Stomach smooth muscle (tissue), 2 donors: ENCODE measurements at regions not wholly inside any gene's neighbourhood (a gene's known extent, or its start where the extent isn't known, plus 50 kb on each side); places are given as distances from the start of the nearest gene placed in this dataset.

Experiments used
- H3K27ac ChIP-seq: one replicate; pipeline ENCODE4 v1.7.0; 2013; ENCODE audit warnings: mild to moderate bottlenecking, low read length, inconsistent platforms
- H3K27me3 ChIP-seq, 2 donors: one replicate each; pipeline ENCODE4 v1.7.0; 2013; ENCODE audit warnings: low read length in 2 of 2; ENCODE audit not compliant: insufficient read depth in 2 of 2, control insufficient read depth in 1 of 2
- H3K36me3 ChIP-seq, 2 donors: one replicate each; pipeline ENCODE4 v1.7.0; 2013; ENCODE audit warnings: low read length in 2 of 2; ENCODE audit not compliant: control insufficient read depth in 2 of 2, insufficient read depth in 2 of 2
- H3K4me1 ChIP-seq: one replicate; pipeline ENCODE4 v1.7.0; 2013; ENCODE audit warnings: low read length; ENCODE audit not compliant: control insufficient read depth, insufficient read depth
- H3K4me3 ChIP-seq, 2 donors: one replicate each; pipeline ENCODE4 v1.7.0; 2013; ENCODE audit warnings: low read length in 2 of 2
- H3K9ac ChIP-seq, 2 donors: one replicate each; pipeline ENCODE4 v1.7.0; 2013; ENCODE audit warnings: low read length in 2 of 2, mild to moderate bottlenecking in 1 of 2
- H3K9me3 ChIP-seq, 2 donors: one replicate each; pipeline ENCODE4 v1.7.0; 2013; ENCODE audit warnings: low read length in 2 of 2; ENCODE audit not compliant: control insufficient read depth in 2 of 2
- donor health status: healthy.
- donor health status: Pancreatic carcinoma.

DNA sequence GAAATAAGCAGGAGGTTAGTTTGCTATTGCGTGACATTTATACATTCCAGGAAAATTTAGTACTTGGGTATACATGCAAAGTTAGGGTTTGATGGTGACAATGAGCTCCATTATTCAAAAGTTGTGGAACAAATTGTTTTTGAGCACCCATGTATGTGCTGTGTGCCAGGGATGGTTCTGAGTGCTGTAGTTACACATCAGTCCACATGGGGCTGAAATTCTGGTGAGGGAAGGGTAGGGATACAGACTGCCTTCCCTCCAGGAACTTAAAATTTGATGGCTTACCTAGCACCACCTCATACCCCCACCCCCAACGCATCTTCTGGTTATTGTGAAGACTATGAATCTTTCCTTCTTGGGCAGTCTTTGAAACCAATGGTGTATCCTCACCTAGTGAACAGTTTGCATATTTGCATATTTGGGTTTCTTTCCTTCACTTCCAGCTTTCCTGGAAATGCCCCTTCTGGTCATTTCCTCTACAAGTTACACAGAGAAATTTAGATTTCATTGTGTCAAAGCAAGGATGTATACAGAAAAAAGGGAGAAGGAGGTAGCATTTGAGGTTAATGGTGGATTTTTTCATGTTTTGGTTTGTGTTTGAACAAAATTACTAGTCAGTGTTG is 222.0 kb upstream of the IL12A start:
- H3K27me3 ChIP-seq, result no peaks in the 10 kb centered on the region
- peak overlapping the region; percentile 86 to 90 for H3K4me3 ChIP-seq
- H3K36me3 ChIP-seq, result peaks cover 3 to 10% of the 10 kb centered on the region in 2 donors
- H3K4me1 ChIP-seq, result peaks cover 50% of the 10 kb centered on the region
- H3K9ac ChIP-seq, result peak overlapping the region; percentile 92 to 96
- no peaks in the 10 kb centered on the region for H3K9me3 ChIP-seq
- H3K27ac ChIP-seq, result peak overlapping the region; percentile 97

DNA sequence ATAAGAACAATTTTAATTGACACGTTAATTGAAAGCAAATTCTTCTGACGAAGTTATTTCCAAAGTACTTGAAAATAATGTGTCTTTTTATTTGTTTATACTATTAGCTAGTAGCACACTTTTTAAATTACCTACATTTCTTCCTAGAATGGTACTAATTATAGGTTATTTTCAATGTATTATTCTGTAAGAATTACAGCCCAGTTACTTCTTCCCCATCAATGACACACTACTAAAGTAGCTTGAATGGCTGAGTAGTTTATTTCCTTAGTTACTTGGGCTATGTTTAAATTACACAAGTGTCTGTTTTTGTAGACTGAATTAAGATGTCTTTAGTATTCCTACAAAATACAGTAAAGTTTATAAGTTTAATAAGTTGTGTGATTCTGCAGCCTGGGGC is 217.6 kb upstream of the IL12A start:
- H3K9ac ChIP-seq, result no peak overlapping the region
- no peak overlapping the region for H3K27ac ChIP-seq

DNA sequence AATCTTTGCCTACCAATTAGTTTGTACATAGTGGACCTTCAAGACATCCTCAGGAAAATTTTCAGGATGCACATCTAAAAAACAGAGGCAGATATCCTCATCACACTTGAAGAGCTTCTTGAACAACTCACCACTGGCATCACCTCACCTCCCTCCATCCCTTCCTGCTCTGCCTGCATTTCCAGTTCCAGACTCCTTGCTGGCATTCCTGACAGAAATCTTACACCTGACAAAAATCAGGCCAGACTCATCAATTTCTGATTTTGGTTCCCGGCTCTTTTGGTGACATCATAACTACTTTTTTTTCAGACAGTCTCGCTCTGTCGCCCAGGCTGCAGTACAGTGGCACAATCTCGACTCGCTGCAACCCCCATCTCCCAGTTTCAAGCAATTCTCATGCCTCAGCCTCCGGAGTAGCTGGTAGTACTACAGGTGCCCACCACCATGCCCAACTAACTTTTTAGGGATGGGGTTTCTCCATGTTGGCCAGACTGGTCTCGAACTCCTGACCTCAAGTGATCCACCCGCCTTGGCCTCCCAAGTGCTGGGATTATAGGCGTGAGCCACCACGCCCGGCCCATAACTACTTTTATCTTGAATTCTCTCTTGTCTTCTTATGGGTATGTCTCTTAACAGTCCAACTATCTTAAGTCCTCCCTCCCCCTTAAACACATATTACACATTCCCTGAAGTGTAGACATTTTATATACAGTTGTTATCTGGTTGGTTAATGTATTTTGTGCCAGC is 216.6 kb upstream of the IL12A start:
- H3K9me3 ChIP-seq, result no peaks in the 10 kb centered on the region
- H3K4me3 ChIP-seq, result no peak overlapping the region
- no peaks in the 10 kb centered on the region for H3K27me3 ChIP-seq
- peaks cover 3 to 10% of the 10 kb centered on the region in 2 donors for H3K36me3 ChIP-seq
- no peak overlapping the region for H3K27ac ChIP-seq
- H3K4me1 ChIP-seq, result peaks cover 39% of the 10 kb centered on the region
- H3K9ac ChIP-seq, result no peak overlapping the region

More for the DNA sequence above, 217.6 kb upstream of the IL12A start:
- peaks cover 33% of the 10 kb centered on the region for H3K4me1 ChIP-seq
- no peaks in the 10 kb centered on the region for H3K27me3 ChIP-seq
- H3K9me3 ChIP-seq, result no peaks in the 10 kb centered on the region
- peaks cover 3 to 10% of the 10 kb centered on the region in 2 donors for H3K36me3 ChIP-seq
- no peak overlapping the region for H3K4me3 ChIP-seq

DNA sequence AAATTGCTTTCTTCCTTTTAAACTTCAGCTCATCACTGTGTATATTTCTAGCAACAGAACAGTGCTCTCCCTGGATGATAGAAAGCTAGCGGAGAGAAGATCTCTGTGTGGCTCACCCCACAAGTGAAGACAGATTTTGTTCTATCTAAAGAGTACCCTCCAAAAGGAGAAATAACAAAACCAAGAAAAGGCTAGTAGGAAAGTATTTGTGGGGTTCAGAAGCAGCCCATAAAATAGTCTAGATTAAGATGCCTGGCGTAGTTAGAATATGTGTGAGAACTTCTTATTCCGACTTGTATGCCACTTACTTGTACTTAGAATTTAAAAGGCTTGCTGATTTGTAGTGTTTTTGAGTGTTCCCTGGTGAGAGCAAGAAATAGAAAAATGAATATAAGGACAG is 214.9 kb upstream of the IL12A start:
- no peak overlapping the region for H3K4me3 ChIP-seq
- H3K36me3 ChIP-seq, result no peaks in the 10 kb centered on the region
- H3K27me3 ChIP-seq, result no peaks in the 10 kb centered on the region
- H3K9me3 ChIP-seq, result no peaks in the 10 kb centered on the region
- H3K9ac ChIP-seq, result no peak overlapping the region
- H3K4me1 ChIP-seq, result peaks cover 28% of the 10 kb centered on the region
- no peak overlapping the region for H3K27ac ChIP-seq

DNA sequence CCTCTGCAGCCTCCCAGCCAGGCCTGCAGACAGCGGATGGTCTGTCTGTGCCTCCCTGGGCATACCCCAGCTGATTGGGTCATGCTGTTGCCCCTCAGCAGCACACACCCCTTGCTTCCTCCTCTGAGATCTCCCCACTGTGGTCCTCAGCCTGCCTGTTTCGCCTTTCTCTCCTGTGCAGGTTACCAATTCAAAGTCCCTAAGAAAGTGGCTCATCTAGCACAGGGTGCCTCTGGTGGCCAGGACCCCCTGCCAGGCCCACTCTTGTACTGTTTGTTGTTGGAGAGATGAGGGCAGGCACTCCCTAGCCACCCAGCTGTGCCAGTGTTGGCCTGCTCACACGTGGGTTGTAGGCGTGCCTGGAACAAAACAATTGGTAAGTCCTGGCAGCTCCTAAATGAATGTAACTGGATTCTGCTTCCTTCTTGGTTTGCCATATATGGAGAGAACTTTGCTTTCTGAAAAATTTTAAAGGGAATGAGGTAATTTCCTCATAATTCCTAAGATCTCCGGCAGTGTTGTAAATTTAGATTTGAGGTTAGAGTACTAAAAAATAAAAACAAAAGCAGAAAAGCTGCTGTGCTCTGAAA is 213.2 kb upstream of the IL12A start:
- Histone ChIP-seq H3K9me3 (no peaks in the 10 kb centered on the region), H3K27me3 (no peaks in the 10 kb centered on the region), H3K4me1 (peaks cover 28% of the 10 kb centered on the region), H3K9ac (peak overlapping the region; percentile 30 to 48), H3K4me3 (peak overlapping the region in 1 of 2 donors; percentile 24), H3K36me3 (peaks cover 0 to 4% of the 10 kb centered on the region in 2 donors), H3K27ac (peak overlapping the region; percentile 68)

DNA sequence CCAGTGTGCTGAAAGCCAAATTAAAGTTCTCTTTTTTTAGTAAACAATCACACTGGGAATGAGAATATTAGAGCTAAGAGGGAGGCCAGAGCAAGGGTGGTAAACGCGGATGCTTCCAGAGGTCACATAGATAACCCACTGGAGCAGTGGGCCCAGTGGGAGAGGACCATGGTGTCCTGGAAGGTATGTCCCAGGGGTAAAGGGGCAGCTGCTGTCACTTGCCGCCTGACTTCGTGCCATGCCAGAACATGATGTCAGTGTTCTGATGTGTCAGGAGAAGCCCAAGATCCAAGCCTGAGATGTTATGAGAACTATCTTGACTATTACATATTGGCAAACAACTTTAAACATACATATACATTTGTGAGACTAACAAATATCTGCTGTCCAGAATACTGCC is 211.9 kb upstream of the IL12A start:
- Histone ChIP-seq H3K36me3 (peaks cover 0 to 4% of the 10 kb centered on the region in 2 donors), H3K9me3 (no peaks in the 10 kb centered on the region), H3K4me3 (peak overlapping the region; percentile 8 to 15), H3K27ac (peak overlapping the region; percentile 68), H3K27me3 (no peaks in the 10 kb centered on the region), H3K9ac (no peak overlapping the region), H3K4me1 (peaks cover 34% of the 10 kb centered on the region)

DNA sequence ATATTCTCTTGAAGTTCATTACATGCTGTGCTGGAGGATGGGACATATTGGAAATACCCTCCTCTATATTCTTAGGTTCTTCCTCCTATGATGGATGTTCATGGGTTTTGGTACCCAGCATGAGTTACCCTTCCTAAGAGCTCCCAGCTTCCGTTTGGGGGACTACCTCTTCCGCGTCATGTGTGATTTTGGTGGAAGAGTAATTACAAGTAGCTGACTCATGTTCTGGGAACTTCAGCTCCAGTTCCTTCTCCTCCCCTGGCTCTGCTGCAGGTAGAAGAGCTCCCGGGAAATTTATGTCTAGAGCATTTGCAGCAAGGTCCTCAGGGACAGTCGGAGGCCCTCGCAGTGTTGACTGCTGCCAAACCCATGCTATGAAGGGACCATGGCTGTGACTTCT is 208.8 kb upstream of the IL12A start:
- H3K27me3 ChIP-seq, result no peaks in the 10 kb centered on the region
- no peak overlapping the region for H3K27ac ChIP-seq
- H3K9me3 ChIP-seq, result no peaks in the 10 kb centered on the region
- H3K4me1 ChIP-seq, result peaks cover 46% of the 10 kb centered on the region
- H3K36me3 ChIP-seq, result peaks cover 0 to 4% of the 10 kb centered on the region in 2 donors
- no peak overlapping the region for H3K4me3 ChIP-seq
- H3K9ac ChIP-seq, result no peak overlapping the region

DNA sequence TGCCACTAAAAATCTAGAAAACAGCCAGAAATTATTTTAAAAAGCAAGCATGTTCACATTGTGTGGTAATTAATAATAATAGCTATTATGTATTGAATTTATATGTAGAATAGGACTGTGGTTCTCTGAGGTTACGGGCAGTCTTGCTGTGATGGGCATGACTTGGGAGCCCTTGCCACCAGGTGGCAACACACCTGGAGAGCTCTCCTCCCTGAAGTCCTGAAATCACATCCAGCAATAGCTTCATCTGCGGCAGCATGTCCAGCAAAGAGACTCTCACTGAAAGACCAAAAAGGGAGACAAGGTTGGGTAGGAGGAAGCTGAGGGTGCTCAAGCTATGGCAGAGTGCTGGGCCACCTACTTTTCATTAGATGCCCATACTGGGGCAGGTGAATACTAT is 206.8 kb upstream of the IL12A start:
- Histone ChIP-seq H3K4me3 (no peak overlapping the region), H3K9ac (no peak overlapping the region), H3K27ac (no peak overlapping the region), H3K4me1 (peaks cover 41% of the 10 kb centered on the region), H3K27me3 (no peaks in the 10 kb centered on the region), H3K9me3 (no peaks in the 10 kb centered on the region), H3K36me3 (peaks cover 0 to 4% of the 10 kb centered on the region in 2 donors)

DNA sequence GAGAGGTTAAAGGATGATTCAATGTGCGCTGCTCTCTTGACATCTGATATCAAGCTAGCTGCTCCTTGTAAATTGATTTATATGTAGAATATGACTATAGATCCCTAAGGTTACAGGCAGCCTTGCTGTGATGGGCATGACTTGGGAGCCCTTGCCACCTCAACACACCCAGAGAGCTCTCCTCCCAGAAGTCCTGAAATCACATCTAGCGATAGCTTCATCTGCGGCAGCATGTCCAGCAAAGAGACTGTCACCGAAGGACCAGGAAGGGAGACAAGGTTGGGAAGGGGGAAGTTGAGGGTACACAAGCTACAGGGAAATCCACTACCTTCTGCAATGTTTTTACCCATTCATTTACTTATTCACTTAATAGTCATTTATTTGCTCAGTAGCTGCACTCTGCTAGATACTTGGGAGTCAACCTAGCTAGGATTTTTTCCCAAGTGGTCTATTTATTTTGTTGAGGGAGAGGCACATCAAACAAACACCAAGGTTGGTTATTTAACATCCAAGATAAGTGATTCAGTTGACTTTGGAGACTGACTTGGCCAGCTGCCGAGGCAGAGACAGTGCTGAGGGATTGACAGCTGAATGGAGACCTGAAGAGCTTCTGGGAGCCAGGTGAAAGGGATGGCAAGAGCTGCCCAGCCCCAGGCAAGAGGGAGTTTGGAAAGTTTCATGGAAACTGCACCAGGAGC is 205.8 kb upstream of the IL12A start:
- H3K9ac ChIP-seq, result no peak overlapping the region
- no peaks in the 10 kb centered on the region for H3K9me3 ChIP-seq
- H3K27ac ChIP-seq, result peak overlapping the region; percentile 13
- no peak overlapping the region for H3K4me3 ChIP-seq
- peaks cover 44% of the 10 kb centered on the region for H3K4me1 ChIP-seq
- peaks cover 0 to 4% of the 10 kb centered on the region in 2 donors for H3K36me3 ChIP-seq
- no peaks in the 10 kb centered on the region for H3K27me3 ChIP-seq

DNA sequence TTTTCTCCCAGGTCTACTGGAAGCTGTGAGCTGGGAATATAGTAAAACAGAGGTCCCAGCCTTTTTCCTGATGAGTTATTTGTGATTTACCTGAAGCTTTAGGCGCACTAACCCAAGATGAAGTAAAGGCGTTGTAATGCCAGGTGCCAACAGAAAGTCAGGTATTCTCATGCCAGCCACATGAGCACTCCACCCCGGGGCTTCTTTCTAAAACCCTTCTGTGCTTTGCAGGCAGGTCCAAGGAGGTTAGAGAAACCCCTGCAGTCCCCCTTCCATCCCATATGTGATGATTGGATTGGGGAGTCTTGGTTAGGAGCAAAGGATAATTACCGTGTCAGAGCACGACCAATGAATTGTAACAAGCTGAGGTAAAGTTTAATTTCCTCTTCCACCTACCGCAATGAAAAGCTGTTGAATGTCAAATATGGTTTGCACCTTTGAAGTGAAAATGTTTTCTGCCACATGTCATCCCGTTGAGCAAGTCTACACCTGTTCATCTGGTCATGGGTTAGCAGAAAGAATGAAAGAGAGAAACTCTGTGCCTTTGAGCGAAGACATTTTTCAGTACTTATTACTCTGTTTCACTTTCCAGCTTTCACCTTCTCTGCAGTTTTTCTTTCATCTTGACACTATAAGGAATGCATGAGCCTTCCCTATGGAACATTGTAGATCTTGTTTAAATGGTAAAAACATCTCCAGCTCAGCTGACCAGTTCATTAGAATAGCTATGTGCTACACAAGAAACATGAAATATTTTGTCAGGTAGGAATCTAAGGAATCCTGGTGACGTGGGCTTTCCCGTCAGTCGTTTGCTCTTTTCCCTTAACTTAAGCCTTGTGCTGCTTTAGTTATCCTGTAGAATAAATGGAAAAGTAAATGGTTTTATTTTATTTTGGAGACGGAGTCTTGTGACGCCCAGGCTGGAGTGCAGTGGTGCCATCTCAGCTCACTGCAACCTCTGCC is 204.6 kb upstream of the IL12A start:
- H3K36me3 ChIP-seq, result peaks cover 0 to 4% of the 10 kb centered on the region in 2 donors
- H3K4me3 ChIP-seq, result no peak overlapping the region
- H3K27me3 ChIP-seq, result no peaks in the 10 kb centered on the region
- peak overlapping the region; percentile 13 for H3K27ac ChIP-seq
- no peaks in the 10 kb centered on the region for H3K9me3 ChIP-seq
- H3K4me1 ChIP-seq, result peaks cover 52% of the 10 kb centered on the region
- H3K9ac ChIP-seq, result no peak overlapping the region
